Ishikawa (cell line): ENCODE measurements at regions not wholly inside any gene's neighbourhood (a gene's known extent, or its start where the extent isn't known, plus 50 kb on each side); places are given as distances from the start of the nearest gene placed in this dataset.
A peak's percentile ranks its signal among the peaks of the same experiment; 100 is the strongest.

ENCODE experiments used
- CEBPB ChIP-seq: IDR thresholded peaks from 2 replicates; pipeline ENCODE4 v1.6.1; 2012
- CREB1 ChIP-seq: IDR thresholded peaks from 2 replicates; pipeline ENCODE4 v1.6.1; 2012; ENCODE audit warnings: low read depth
- EGR1 ChIP-seq: IDR thresholded peaks from 2 replicates; pipeline ENCODE4 v1.6.1; 2012
- EP300 ChIP-seq: IDR thresholded peaks from 2 replicates; pipeline ENCODE4 v1.6.1; 2012; ENCODE audit warnings: borderline replicate concordance
- FOXM1 ChIP-seq: IDR thresholded peaks from 2 replicates; pipeline ENCODE4 v1.6.1; 2012; ENCODE audit warnings: low read depth, borderline replicate concordance
- NFIC ChIP-seq: IDR thresholded peaks from 2 replicates; pipeline ENCODE4 v1.6.1; 2012
- RAD21 ChIP-seq: IDR thresholded peaks from 2 replicates; pipeline ENCODE4 v1.6.1; 2012; ENCODE audit warnings: low read depth
- TAF1 ChIP-seq: IDR thresholded peaks from 2 replicates; pipeline ENCODE4 v1.6.1; 2012; ENCODE audit warnings: low read depth, mild to moderate bottlenecking
- TCF12 ChIP-seq: IDR thresholded peaks from 2 replicates; pipeline ENCODE4 v1.6.1; 2012; ENCODE audit warnings: low read depth
- TEAD4 ChIP-seq: IDR thresholded peaks from 2 replicates; pipeline ENCODE4 v1.6.1; 2012
- YY1 ChIP-seq: IDR thresholded peaks from 2 replicates; pipeline ENCODE4 v1.6.1; 2012; ENCODE audit warnings: low read depth
- ZBTB7A ChIP-seq: IDR thresholded peaks from 2 replicates; pipeline ENCODE4 v1.6.1; 2012; ENCODE audit warnings: low read depth
- TF ChIP-seq, protein P1 (sequence below): IDR thresholded peaks from 2 replicates; pipeline ENCODE4 v1.6.1; 2012; ENCODE audit warnings: low read depth, mild to moderate bottlenecking
- TF ChIP-seq, protein P2 (sequence below): IDR thresholded peaks from 2 replicates; pipeline ENCODE4 v1.6.1; 2012
- TF ChIP-seq, protein P3 (sequence below): IDR thresholded peaks from 2 replicates; pipeline ENCODE4 v1.6.1; 2012

GRCh38 chr12:69092137-69092536 lies 147.2 kb upstream of the CPSF6 start:
- TF ChIP-seq NFIC (no peak), RAD21 (no peak), EP300 (no peak), TEAD4 (no peak), TAF1 (no peak), TCF12 (no peak), FOXM1 (no peak), CREB1 (no peak)
- TF ChIP-seq, protein P1, sequence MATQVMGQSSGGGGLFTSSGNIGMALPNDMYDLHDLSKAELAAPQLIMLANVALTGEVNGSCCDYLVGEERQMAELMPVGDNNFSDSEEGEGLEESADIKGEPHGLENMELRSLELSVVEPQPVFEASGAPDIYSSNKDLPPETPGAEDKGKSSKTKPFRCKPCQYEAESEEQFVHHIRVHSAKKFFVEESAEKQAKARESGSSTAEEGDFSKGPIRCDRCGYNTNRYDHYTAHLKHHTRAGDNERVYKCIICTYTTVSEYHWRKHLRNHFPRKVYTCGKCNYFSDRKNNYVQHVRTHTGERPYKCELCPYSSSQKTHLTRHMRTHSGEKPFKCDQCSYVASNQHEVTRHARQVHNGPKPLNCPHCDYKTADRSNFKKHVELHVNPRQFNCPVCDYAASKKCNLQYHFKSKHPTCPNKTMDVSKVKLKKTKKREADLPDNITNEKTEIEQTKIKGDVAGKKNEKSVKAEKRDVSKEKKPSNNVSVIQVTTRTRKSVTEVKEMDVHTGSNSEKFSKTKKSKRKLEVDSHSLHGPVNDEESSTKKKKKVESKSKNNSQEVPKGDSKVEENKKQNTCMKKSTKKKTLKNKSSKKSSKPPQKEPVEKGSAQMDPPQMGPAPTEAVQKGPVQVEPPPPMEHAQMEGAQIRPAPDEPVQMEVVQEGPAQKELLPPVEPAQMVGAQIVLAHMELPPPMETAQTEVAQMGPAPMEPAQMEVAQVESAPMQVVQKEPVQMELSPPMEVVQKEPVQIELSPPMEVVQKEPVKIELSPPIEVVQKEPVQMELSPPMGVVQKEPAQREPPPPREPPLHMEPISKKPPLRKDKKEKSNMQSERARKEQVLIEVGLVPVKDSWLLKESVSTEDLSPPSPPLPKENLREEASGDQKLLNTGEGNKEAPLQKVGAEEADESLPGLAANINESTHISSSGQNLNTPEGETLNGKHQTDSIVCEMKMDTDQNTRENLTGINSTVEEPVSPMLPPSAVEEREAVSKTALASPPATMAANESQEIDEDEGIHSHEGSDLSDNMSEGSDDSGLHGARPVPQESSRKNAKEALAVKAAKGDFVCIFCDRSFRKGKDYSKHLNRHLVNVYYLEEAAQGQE = no peak
- TF ChIP-seq, protein P2, sequence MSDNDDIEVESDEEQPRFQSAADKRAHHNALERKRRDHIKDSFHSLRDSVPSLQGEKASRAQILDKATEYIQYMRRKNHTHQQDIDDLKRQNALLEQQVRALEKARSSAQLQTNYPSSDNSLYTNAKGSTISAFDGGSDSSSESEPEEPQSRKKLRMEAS = no peak

DNA sequence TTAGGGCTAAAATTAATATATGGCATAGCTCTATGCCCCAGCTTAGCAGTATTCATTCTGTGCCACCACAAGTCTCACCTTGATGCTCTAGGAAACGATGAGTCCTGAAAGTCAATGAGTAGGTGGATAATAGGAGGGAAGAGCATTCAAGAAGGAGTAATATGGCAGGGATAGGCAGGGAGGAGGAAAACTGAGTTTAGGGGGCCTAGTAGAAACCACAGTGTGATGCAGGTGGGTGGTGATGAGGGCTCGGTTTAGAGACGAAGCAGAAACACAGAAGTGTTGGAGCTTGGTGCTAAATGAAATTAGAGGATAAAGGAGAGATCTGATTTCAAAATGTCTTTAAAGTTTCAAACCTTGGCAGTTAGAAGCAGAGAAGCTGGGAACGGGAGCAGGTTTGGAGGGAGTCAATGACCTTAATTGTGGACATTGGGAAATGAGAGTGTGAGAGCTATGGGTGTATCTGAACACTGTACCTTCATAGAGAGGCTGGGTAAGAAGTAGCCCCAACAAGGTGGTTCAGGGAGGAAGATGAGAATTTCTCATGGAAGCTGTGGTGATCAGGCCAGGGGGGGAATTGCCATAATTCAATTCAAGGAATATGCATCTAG lies 144.7 kb upstream of the CPSF6 start:
- TF ChIP-seq, protein P3, sequence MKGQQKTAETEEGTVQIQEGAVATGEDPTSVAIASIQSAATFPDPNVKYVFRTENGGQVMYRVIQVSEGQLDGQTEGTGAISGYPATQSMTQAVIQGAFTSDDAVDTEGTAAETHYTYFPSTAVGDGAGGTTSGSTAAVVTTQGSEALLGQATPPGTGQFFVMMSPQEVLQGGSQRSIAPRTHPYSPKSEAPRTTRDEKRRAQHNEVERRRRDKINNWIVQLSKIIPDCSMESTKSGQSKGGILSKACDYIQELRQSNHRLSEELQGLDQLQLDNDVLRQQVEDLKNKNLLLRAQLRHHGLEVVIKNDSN = no peak
- no peak for TF ChIP-seq TAF1
- TF ChIP-seq TEAD4 = no peak
- no peak for TF ChIP-seq YY1
- no peak for TF ChIP-seq EP300

GRCh38 chr12:69095765-69096477 lies 143.4 kb upstream of the CPSF6 start:
- TF ChIP-seq EP300 (no peak), TCF12 (no peak), EGR1 (no peak), TAF1 (no peak), CEBPB (no peak), FOXM1 (no peak), TEAD4 (no peak), ZBTB7A (no peak), CREB1 (no peak), YY1 (no peak), NFIC (no peak)
- TF ChIP-seq, protein P2 = no peak
- TF ChIP-seq, protein P3 = no peak
- TF ChIP-seq, protein P1 = no peak

GRCh38 chr12:69096669-69097335 lies 142.6 kb upstream of the CPSF6 start:
- TF ChIP-seq, protein P3 = no peak
- TF ChIP-seq RAD21 = peak; percentile 20; the same call in 1 of the 2 replicates

GRCh38 chr12:69097619-69098368 lies 141.6 kb upstream of the CPSF6 start:
- TF ChIP-seq NFIC (0 out of 2 replicates have a peak, but pooled peaks have one; percentile 17), ZBTB7A (no peak)
